ENCODE measurements at regions not wholly inside any gene's neighbourhood (a gene's known extent, or its start where the extent isn't known, plus 50 kb on each side); places are given as distances from the start of the nearest gene placed in this dataset.
A peak's percentile ranks its signal among the peaks of the same experiment; 100 is the strongest.

GRCh38 chr10:4079803-4080202 lies 294.8 kb upstream of the KLF6 start:
- Histone ChIP-seq H3K9me3 (ENCODE audit: control insufficient read depth, insufficient read depth, low read length) (no peaks in the 10 kb centered on the region), H3K27ac (ENCODE audit: low read length) (peak overlapping the region; percentile 49), H3K36me3 (ENCODE audit: control insufficient read depth, insufficient read depth, low read length) (no peaks in the 10 kb centered on the region), H3K4me3 (ENCODE audit: low read length) (no peak overlapping the region), H3K4me1 (ENCODE audit: control insufficient read depth, insufficient read depth, low read length) (peaks cover 24% of the 10 kb centered on the region), H3K27me3 (ENCODE audit: control insufficient read depth, insufficient read depth, low read length) (no peaks in the 10 kb centered on the region)
- intact Hi-C loops (cut with micrococcal nuclease), result no loop called here
- 87% methylated on average over 4 of the region's 5 CpGs for WGBS (ENCODE audit: insufficient coverage)
- H3K36me3 Mint-ChIP-seq, result no peaks in the 10 kb centered on the region
- no peak for TF ChIP-seq CTCF (IDR thresholded peaks at IDR 0.05)
- H3K4me1 Mint-ChIP-seq, result peaks cover 40 to 48% of the 10 kb centered on the region in 2 donors
- no peaks in the 10 kb centered on the region for H3K27me3 Mint-ChIP-seq (ENCODE audit: low read depth in 2 of 2)
- H3K9me3 Mint-ChIP-seq, result no peaks in the 10 kb centered on the region
- peak overlapping the region; percentile 83 to 86 for H3K27ac Mint-ChIP-seq
- peak overlapping the region; percentile 59 for H3K4me3 Mint-ChIP-seq
- ATAC-seq (no peak), DNase-seq (no peak)

GRCh38 chr10:4077804-4078203 lies 292.8 kb upstream of the KLF6 start:
- H3K36me3 Mint-ChIP-seq, result no peaks in the 10 kb centered on the region
- Histone ChIP-seq H3K36me3 (ENCODE audit: control insufficient read depth, insufficient read depth, low read length) (no peaks in the 10 kb centered on the region), H3K27ac (ENCODE audit: low read length) (no peak overlapping the region), H3K4me3 (ENCODE audit: low read length) (no peak overlapping the region), H3K9me3 (ENCODE audit: control insufficient read depth, insufficient read depth, low read length) (no peaks in the 10 kb centered on the region), H3K27me3 (ENCODE audit: control insufficient read depth, insufficient read depth, low read length) (no peaks in the 10 kb centered on the region), H3K4me1 (ENCODE audit: control insufficient read depth, insufficient read depth, low read length) (peaks cover 29% of the 10 kb centered on the region)
- no peak overlapping the region for H3K27ac Mint-ChIP-seq
- peaks cover 53 to 61% of the 10 kb centered on the region in 2 donors for H3K4me1 Mint-ChIP-seq
- H3K4me3 Mint-ChIP-seq, result no peak overlapping the region
- DNase-seq (no peak), ATAC-seq (no peak)
- no peaks in the 10 kb centered on the region for H3K9me3 Mint-ChIP-seq
- no peak for TF ChIP-seq CTCF (IDR thresholded peaks at IDR 0.05)
- intact Hi-C loops (cut with micrococcal nuclease), result no loop called here
- H3K27me3 Mint-ChIP-seq (ENCODE audit: low read depth in 2 of 2), result no peaks in the 10 kb centered on the region
- 98% methylated on average over 3 of the region's 3 CpGs for WGBS (ENCODE audit: insufficient coverage)

GRCh38 chr10:4076983-4077382 lies 292.0 kb upstream of the KLF6 start:
- intact Hi-C loops (cut with micrococcal nuclease), result no loop called here
- no peak overlapping the region for H3K27ac Mint-ChIP-seq

More at GRCh38 chr10:4076983-4077382, 292.0 kb upstream of the KLF6 start:
- no peaks in the 10 kb centered on the region for H3K36me3 ChIP-seq (ENCODE audit: control insufficient read depth, insufficient read depth, low read length)
- no peaks in the 10 kb centered on the region for H3K9me3 ChIP-seq (ENCODE audit: control insufficient read depth, insufficient read depth, low read length)
- H3K27me3 ChIP-seq (ENCODE audit: control insufficient read depth, insufficient read depth, low read length), result no peaks in the 10 kb centered on the region
- H3K9me3 Mint-ChIP-seq, result no peaks in the 10 kb centered on the region
- H3K27me3 Mint-ChIP-seq (ENCODE audit: low read depth in 2 of 2), result no peaks in the 10 kb centered on the region
- H3K27ac ChIP-seq (ENCODE audit: low read length), result no peak overlapping the region
- H3K4me1 ChIP-seq (ENCODE audit: control insufficient read depth, insufficient read depth, low read length), result peaks cover 29% of the 10 kb centered on the region
- no peak overlapping the region for H3K4me3 ChIP-seq (ENCODE audit: low read length)
- TF ChIP-seq CTCF (IDR thresholded peaks at IDR 0.05), result no peak
- no peaks in the 10 kb centered on the region for H3K36me3 Mint-ChIP-seq
- no peak overlapping the region for H3K4me3 Mint-ChIP-seq
- no peak for ATAC-seq
- no peak for DNase-seq
- 96% methylated on average over 9 of the region's 9 CpGs for WGBS (ENCODE audit: insufficient coverage)
- peaks cover 53 to 61% of the 10 kb centered on the region in 2 donors for H3K4me1 Mint-ChIP-seq

Data from natural killer cell (primary cell).